ENCODE measurements at regions not wholly inside any gene's neighbourhood (a gene's known extent, or its start where the extent isn't known, plus 50 kb on each side); places are given as distances from the start of the nearest gene placed in this dataset.
A peak's percentile ranks its signal among the peaks of the same experiment; 100 is the strongest.

GRCh38 chr5:130884023-130884422, 281.0 kb downstream of the HINT1 start:
- FAIRE-seq, result no peak
- H3K4me3 ChIP-seq, result no peak overlapping the region
- no peaks in the 10 kb centered on the region for H3K9me3 ChIP-seq
- no peak overlapping the region for H3K27ac ChIP-seq
- 46 to 48% methylated on average over 2 of the region's 2 CpGs for WGBS, 2 donors
- ATAC-seq, result no peak
- H3K27me3 ChIP-seq, result no peaks in the 10 kb centered on the region
- H3K4me1 ChIP-seq, result no peaks in the 10 kb centered on the region
- no peak for DNase-seq
- no peaks in the 10 kb centered on the region for H3K36me3 ChIP-seq
- TF ChIP-seq CTCF (IDR thresholded peaks at IDR 0.05), result no peak
- intact Hi-C loops (cut with DNase I), result no loop called here

- ATAC-seq (no peak), FAIRE-seq (no peak), DNase-seq (no peak)
- 69 to 78% methylated on average over 1 of the region's 1 CpG for WGBS, 2 donors
- no peaks in the 10 kb centered on the region for H3K4me1 ChIP-seq
- H3K4me3 ChIP-seq, result no peak overlapping the region
- no peaks in the 10 kb centered on the region for H3K27me3 ChIP-seq
- intact Hi-C loops (cut with DNase I), result no loop called here
- no peak overlapping the region for H3K27ac ChIP-seq
- H3K36me3 ChIP-seq, result no peaks in the 10 kb centered on the region
- H3K9me3 ChIP-seq, result no peaks in the 10 kb centered on the region
- TF ChIP-seq CTCF (IDR thresholded peaks at IDR 0.05), result no peak
Observed at GRCh38 chr5:130875656-130876055, 289.4 kb downstream of the HINT1 start.

GRCh38 chr5:130874861-130875417, 290.1 kb downstream of the HINT1 start:
- FAIRE-seq (no peak), ATAC-seq (no peak), DNase-seq (no peak)
- no peak overlapping the region for H3K27ac ChIP-seq
- H3K9me3 ChIP-seq, result no peaks in the 10 kb centered on the region
- H3K27me3 ChIP-seq, result no peaks in the 10 kb centered on the region
- H3K36me3 ChIP-seq, result no peaks in the 10 kb centered on the region
- no peak for TF ChIP-seq CTCF (IDR thresholded peaks at IDR 0.05)
- H3K4me1 ChIP-seq, result no peaks in the 10 kb centered on the region
- intact Hi-C loops (cut with DNase I), result no loop called here
- H3K4me3 ChIP-seq, result no peak overlapping the region
- 79 to 90% methylated on average over 1 of the region's 1 CpG for WGBS, 2 donors

- peak; percentile 30 to 50 (median 48) for TF ChIP-seq CTCF (IDR thresholded peaks at IDR 0.05)
- H3K27ac ChIP-seq, result no peak overlapping the region
- intact Hi-C loops (cut with DNase I), result no loop called here
- no peaks in the 10 kb centered on the region for H3K36me3 ChIP-seq
- no peaks in the 10 kb centered on the region for H3K9me3 ChIP-seq
- DNase-seq (peak in 1 of 6 donors; percentile 26), FAIRE-seq (no peak), ATAC-seq (peak in 3 of 4 donors; percentile 62 to 72 (median 62))
- H3K4me1 ChIP-seq, result no peaks in the 10 kb centered on the region
- 36 to 45% methylated on average over 7 of the region's 7 CpGs for WGBS, 2 donors
- no peaks in the 10 kb centered on the region for H3K27me3 ChIP-seq
- H3K4me3 ChIP-seq, result no peak overlapping the region
Observed at GRCh38 chr5:130871346-130872086, 293.5 kb downstream of the HINT1 start.

- WGBS, 2 donors, result 84 to 85% methylated on average over 2 of the region's 2 CpGs
- Histone ChIP-seq H3K9me3 (no peaks in the 10 kb centered on the region), H3K27me3 (no peaks in the 10 kb centered on the region), H3K36me3 (no peaks in the 10 kb centered on the region), H3K4me1 (no peaks in the 10 kb centered on the region), H3K4me3 (no peak overlapping the region), H3K27ac (no peak overlapping the region)
- no peak for TF ChIP-seq CTCF (IDR thresholded peaks at IDR 0.05)
- ATAC-seq (no peak), DNase-seq (no peak), FAIRE-seq (no peak)
- intact Hi-C loops (cut with DNase I), result no loop called here
Observed at GRCh38 chr5:130870691-130871090, 294.4 kb downstream of the HINT1 start.

Data from pancreas (tissue), 10 donors.